HepG2 (cell line): ENCODE measurements at regions not wholly inside any gene's neighbourhood (a gene's known extent, or its start where the extent isn't known, plus 50 kb on each side); places are given as distances from the start of the nearest gene placed in this dataset.

Source experiments
- ATAC-seq: fragments of 200-7000 bp; cut with Tn5 transposase; 3 replicates; pipeline ENCODE4 v1.9.1; 2020; ENCODE audit warnings: mild to moderate bottlenecking, moderate library complexity
- BruUV-seq: library from RNA; stranded (reverse); fragments of 400-500 nt; replicated peaks from 2 replicates; lab custom pipeline; 2021; lab: Mats Ljungman, UMichigan
- CTCF ChIA-PET: fragments of 300-600 bp; formaldehyde crosslinking; extraction: SDS; loops from one replicate; lab custom pipeline; 2021; ENCODE audit warnings: low total read pairs, inconsistent platforms, low intra/inter-chr PET ratio; lab: Yijun Ruan, JAX
- POLR2A ChIA-PET: fragments of 350-600 bp; sonication (Branson Sonifier 250); formaldehyde crosslinking; loops from one replicate; lab custom pipeline; 2020; ENCODE audit warnings: antibody characterized with exemption, inconsistent platforms; lab: Yijun Ruan, JAX
- DNase-seq: peaks from one replicate; pipeline ENCODE4 v3.0.0-alpha.2; 2015; ENCODE audit warnings: low spot score
- FAIRE-seq: peaks from 3 replicates; lab custom pipeline; 2011; peaks lifted over from hg19 to GRCh38; lab: Jason Lieb, UNC
- H2AFZ ChIP-seq: one replicate; pipeline ENCODE4 v1.6.1; 2011; ENCODE audit warnings: low read length, inconsistent platforms
- H3K27ac ChIP-seq: fragments of 300-600 bp; 3 replicates; pipeline ENCODE4 v1.8.0; 2011; ENCODE audit warnings: mixed run types, mild to moderate bottlenecking, mixed read lengths, low read length, inconsistent platforms; ENCODE audit not compliant: insufficient read depth; ENCODE audit errors: extremely low read length
- H3K27me3 ChIP-seq, 2 experiments: fragments of 200-600 bp in 1 of 2; 2 replicates in 1 of 2; 3 replicates in 1 of 2; pipeline versions ENCODE4 v1.6.0 to v1.8.0; 2011; ENCODE audit warnings: low read length in 2 of 2, mild to moderate bottlenecking in 2 of 2, moderate library complexity in 2 of 2, inconsistent platforms in 1 of 2; ENCODE audit not compliant: insufficient read depth in 2 of 2, control insufficient read depth in 1 of 2
- H3K36me3 ChIP-seq, 2 experiments: fragments of 200-600 bp in 1 of 2; replicated peaks in 1 of 2; 2 replicates in 1 of 2; 3 replicates in 1 of 2; pipeline versions ENCODE4 v1.5.1 to v1.8.0; 2011; ENCODE audit warnings: low read length in 2 of 2, inconsistent platforms in 1 of 2; ENCODE audit not compliant: insufficient read depth in 2 of 2, control insufficient read depth in 1 of 2
- H3K4me1 ChIP-seq: 2 replicates; pipeline ENCODE4 v1.5.1; 2012; ENCODE audit warnings: low read length, inconsistent platforms; ENCODE audit not compliant: insufficient read depth
- H3K4me2 ChIP-seq: 2 replicates; pipeline ENCODE4 v1.6.0; 2011; ENCODE audit warnings: low read depth, low read length, inconsistent platforms
- H3K4me3 ChIP-seq, 3 experiments: fragments of 200-600 bp in 1 of 3; sonication (generic), shearing (Covaris generic) in 1 of 3; replicated peaks in 1 of 3; 2 replicates each; pipeline ENCODE4 v1.5.1; 2011 to 2016; ENCODE audit warnings: low read length in 3 of 3, inconsistent platforms in 2 of 3, low read depth in 2 of 3, mild to moderate bottlenecking in 2 of 3, control low read depth in 1 of 3, mixed read lengths in 1 of 3; ENCODE audit not compliant: insufficient read depth in 1 of 3
- H3K79me2 ChIP-seq: one replicate; pipeline ENCODE4 v1.6.1; 2011; ENCODE audit warnings: low read length, inconsistent platforms; ENCODE audit not compliant: insufficient read depth
- H3K9ac ChIP-seq: 2 replicates; pipeline ENCODE4 v1.6.0; 2011; ENCODE audit warnings: mild to moderate bottlenecking, low read depth, low read length, inconsistent platforms; ENCODE audit not compliant: insufficient read depth
- H3K9me3 ChIP-seq: 2 replicates; pipeline ENCODE4 v1.5.1; 2012; ENCODE audit warnings: mild to moderate bottlenecking, low read length
- H4K20me1 ChIP-seq: 2 replicates; pipeline ENCODE4 v1.6.0; 2011; ENCODE audit warnings: inconsistent platforms, mild to moderate bottlenecking, low read length, moderate library complexity; ENCODE audit not compliant: insufficient read depth
- JUND ChIP-seq: sonication (generic); formaldehyde crosslinking; IDR thresholded peaks from 2 replicates; pipeline ENCODE4 v1.8.0; 2022; ENCODE audit warnings: mild to moderate bottlenecking, missing genetic modification reagents
- POLR2A ChIP-seq, 2 experiments: IDR thresholded peaks; 2 replicates each; pipeline ENCODE4 v1.6.1; 2011; ENCODE audit warnings: low read depth in 2 of 2, low read length in 2 of 2, mild to moderate bottlenecking in 1 of 2, moderate library complexity in 1 of 2; ENCODE audit not compliant: insufficient read depth in 1 of 2
- ZNF274 ChIP-seq: sonication (generic); formaldehyde crosslinking; IDR thresholded peaks from 2 replicates; pipeline ENCODE4 v1.5.1; 2020; ENCODE audit warnings: mild to moderate bottlenecking, missing genetic modification reagents
- ZNF883 ChIP-seq: sonication (generic); formaldehyde crosslinking; IDR thresholded peaks from 2 replicates; pipeline ENCODE4 v1.5.1; 2020; ENCODE audit warnings: mild to moderate bottlenecking, missing genetic modification reagents; ENCODE audit errors: not compliant biosample characterization
- ZSCAN31 ChIP-seq: sonication (generic); formaldehyde crosslinking; IDR thresholded peaks from 2 replicates; pipeline ENCODE4 v1.5.0; 2020; ENCODE audit warnings: low read depth, mild to moderate bottlenecking, missing genetic modification reagents
- WGBS: methylation state at CpG from one replicate; pipeline ENCODE4 v1.1.6; 2017; ENCODE audit warnings: low lambda C conversion rate; 5-methylcytosine and 5-hydroxymethylcytosine counted together
- in situ Hi-C: cut with HindIII; loops from 2 replicates; pipeline ENCODE4 v1.10.0; 2017; ENCODE audit warnings: low pct_unique_long_range_greater_than_20kb; ENCODE audit not compliant: extremely low pct_ligation_motif_present
- intact Hi-C: fragments of 100-400 bp; cut with micrococcal nuclease; formaldehyde crosslinking; loops from one replicate; pipeline ENCODE4 v1.10.0; 2022; ENCODE audit not compliant: unreplicated experiment
- TF ChIP-seq, protein P1 (sequence below): sonication (generic); formaldehyde crosslinking; IDR thresholded peaks from 2 replicates; pipeline ENCODE4 v1.8.0; 2022; ENCODE audit warnings: low read depth, missing genetic modification reagents
- TF ChIP-seq, protein P2 (sequence below), 2 experiments: fragments of 450-650 bp in 1 of 2; sonication (generic) in 1 of 2; formaldehyde crosslinking in 1 of 2; IDR thresholded peaks; 2 replicates each; pipeline versions ENCODE4 v1.6.1 to v1.8.0; 2016 to 2022; ENCODE audit warnings: antibody characterized with exemption in 1 of 2, mild to moderate bottlenecking in 1 of 2, missing genetic modification reagents in 1 of 2

DNA sequence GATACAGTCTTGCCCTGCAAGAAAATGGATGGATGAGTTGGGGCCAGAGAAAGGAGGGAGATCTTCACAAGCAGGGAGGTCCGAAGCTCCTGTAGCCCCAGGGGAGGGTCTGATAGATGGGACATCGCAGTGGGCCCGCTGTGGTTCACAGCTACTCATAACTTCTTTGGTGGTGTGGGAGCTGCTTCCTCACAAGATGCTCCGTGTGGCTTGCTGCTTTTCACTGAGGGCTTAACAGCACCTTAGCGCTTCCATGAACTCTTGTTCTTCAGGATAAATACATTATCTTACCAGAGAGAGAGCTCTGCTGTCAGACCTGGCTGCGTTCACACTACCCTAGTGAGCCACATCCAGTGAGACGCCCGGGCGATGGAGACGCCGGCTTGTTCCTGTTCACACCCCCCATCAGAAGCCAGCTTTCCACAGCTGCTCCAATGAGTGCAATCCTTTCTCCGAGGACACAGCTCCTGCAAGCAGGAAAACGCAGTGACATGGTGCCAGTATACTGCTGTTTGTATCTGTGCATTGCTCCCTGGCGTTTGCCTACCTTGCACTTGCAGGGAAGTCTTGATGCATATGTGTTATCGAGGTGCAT is 599.8 kb downstream of the AJAP1 start:
- no peak for FAIRE-seq
- Histone ChIP-seq H3K27me3 (no peaks in the 10 kb centered on the region), H3K9me3 (peaks cover 23% of the 10 kb centered on the region; the same call in 1 of the 2 replicates), H3K4me1 (no peaks in the 10 kb centered on the region), H2AFZ (no peak overlapping the region), H3K27ac (no peak overlapping the region), H4K20me1 (no peaks in the 10 kb centered on the region), H3K36me3 (no peaks in the 10 kb centered on the region)
- in situ Hi-C loops (no loop called here), intact Hi-C loops (no loop called here)
- POLR2A ChIA-PET: no interaction called here
- CTCF ChIA-PET: no interaction called here
- TF ChIP-seq ZNF883: no peak
- no peak for TF ChIP-seq JUND (CRISPR knock-in tag)
- TF ChIP-seq ZNF274 (CRISPR knock-in tag): no peak
- TF ChIP-seq POLR2A (IDR thresholded peaks at IDR 0.05; ENCODE audit: insufficient read depth in 1 of 2, low read depth in 2 of 2, low read length in 2 of 2): no peak
- TF ChIP-seq, protein P1, sequence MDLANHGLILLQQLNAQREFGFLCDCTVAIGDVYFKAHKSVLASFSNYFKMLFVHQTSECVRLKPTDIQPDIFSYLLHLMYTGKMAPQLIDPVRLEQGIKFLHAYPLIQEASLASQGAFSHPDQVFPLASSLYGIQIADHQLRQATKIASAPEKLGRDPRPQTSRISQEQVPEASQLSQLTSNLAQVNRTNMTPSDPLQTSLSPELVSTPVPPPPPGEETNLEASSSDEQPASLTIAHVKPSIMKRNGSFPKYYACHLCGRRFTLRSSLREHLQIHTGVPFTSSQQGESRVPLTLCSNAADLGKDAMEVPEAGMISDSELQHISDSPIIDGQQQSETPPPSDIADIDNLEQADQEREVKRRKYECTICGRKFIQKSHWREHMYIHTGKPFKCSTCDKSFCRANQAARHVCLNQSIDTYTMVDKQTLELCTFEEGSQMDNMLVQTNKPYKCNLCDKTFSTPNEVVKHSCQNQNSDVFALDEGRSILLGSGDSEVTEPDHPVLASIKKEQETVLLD (CRISPR knock-in tag): no peak
- TF ChIP-seq, protein P2, sequence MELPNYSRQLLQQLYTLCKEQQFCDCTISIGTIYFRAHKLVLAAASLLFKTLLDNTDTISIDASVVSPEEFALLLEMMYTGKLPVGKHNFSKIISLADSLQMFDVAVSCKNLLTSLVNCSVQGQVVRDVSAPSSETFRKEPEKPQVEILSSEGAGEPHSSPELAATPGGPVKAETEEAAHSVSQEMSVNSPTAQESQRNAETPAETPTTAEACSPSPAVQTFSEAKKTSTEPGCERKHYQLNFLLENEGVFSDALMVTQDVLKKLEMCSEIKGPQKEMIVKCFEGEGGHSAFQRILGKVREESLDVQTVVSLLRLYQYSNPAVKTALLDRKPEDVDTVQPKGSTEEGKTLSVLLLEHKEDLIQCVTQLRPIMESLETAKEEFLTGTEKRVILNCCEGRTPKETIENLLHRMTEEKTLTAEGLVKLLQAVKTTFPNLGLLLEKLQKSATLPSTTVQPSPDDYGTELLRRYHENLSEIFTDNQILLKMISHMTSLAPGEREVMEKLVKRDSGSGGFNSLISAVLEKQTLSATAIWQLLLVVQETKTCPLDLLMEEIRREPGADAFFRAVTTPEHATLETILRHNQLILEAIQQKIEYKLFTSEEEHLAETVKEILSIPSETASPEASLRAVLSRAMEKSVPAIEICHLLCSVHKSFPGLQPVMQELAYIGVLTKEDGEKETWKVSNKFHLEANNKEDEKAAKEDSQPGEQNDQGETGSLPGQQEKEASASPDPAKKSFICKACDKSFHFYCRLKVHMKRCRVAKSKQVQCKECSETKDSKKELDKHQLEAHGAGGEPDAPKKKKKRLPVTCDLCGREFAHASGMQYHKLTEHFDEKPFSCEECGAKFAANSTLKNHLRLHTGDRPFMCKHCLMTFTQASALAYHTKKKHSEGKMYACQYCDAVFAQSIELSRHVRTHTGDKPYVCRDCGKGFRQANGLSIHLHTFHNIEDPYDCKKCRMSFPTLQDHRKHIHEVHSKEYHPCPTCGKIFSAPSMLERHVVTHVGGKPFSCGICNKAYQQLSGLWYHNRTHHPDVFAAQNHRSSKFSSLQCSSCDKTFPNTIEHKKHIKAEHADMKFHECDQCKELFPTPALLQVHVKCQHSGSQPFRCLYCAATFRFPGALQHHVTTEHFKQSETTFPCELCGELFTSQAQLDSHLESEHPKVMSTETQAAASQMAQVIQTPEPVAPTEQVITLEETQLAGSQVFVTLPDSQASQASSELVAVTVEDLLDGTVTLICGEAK (IDR thresholded peaks at IDR 0.05): no peak
- TF ChIP-seq, protein P2 (CRISPR knock-in tag; IDR thresholded peaks at IDR 0.05): no peak
- TF ChIP-seq ZSCAN31 (CRISPR knock-in tag): no peak
- TF ChIP-seq, all 625 proteins: peak for 0
- WGBS: 23% methylated on average over 12 of the region's 15 CpGs
- DNase-seq (no peak), ATAC-seq (no peak)
- no peaks in the 10 kb centered on the region for H3K79me2 ChIP-seq
- no TSS peak for BruUV-seq
- no peak overlapping the region for H3K9ac ChIP-seq
- no peak overlapping the region for H3K4me3 ChIP-seq
- H3K4me2 ChIP-seq: no peak overlapping the region
